A172 (cell line): ENCODE measurements at regions not wholly inside any gene's neighbourhood (a gene's known extent, or its start where the extent isn't known, plus 50 kb on each side); places are given as distances from the start of the nearest gene placed in this dataset.

Experiments
- DNase-seq: peaks from one replicate; pipeline ENCODE4 v3.0.0-alpha.2; 2015; ENCODE audit warnings: low spot score

DNA sequence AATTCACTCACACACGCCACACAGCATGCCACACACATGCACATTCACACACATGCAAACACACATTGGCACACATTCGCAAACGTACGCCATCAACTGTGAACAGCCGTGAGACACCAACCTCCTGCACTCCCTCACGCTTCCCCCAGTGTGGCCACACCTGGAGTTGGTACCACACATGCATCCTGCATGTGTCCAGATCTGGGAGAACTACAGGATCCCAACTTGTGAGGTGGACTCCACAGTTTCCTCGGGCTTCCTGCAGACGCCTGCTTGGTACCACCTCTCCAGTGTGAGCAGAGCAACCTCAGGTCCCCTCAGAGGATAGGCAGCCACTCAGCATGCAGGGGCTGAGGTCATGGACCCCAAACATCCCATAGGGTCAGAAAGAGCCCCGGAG lies 239.0 kb downstream of the EIPR1 start:
- no peak for DNase-seq

GRCh38 chr2:3137651-3138300 lies 239.8 kb downstream of the EIPR1 start:
- DNase-seq: no peak

- DNase-seq: no peak
These were observed 241.9 kb downstream of the EIPR1 start for GRCh38 chr2:3135676-3136075.

DNA sequence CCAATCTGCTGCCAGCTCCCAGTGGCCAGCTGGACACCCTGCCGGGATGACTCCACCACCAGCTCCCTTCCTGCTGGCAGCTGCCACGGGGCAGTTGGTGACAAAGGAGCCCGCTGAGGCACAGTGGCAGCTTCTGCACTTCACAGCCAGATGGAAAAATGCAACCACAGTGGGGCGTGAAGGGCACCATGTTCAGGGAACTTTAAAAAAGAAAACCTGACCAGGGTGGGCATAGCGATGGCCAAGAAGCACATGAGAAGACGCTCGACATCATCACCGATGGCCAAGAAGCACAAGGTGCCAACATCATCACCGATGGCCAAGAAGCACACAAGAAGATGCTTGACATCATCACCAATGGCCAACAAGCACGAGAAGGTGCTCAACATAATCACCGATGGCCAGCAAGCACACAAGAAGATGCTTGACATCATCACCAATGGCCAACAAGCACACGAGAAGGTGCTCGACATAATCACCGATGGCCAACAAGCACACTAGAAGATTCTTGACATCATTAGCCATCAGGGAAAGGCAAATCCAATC lies 243.5 kb downstream of the EIPR1 start:
- no peak for DNase-seq

DNA sequence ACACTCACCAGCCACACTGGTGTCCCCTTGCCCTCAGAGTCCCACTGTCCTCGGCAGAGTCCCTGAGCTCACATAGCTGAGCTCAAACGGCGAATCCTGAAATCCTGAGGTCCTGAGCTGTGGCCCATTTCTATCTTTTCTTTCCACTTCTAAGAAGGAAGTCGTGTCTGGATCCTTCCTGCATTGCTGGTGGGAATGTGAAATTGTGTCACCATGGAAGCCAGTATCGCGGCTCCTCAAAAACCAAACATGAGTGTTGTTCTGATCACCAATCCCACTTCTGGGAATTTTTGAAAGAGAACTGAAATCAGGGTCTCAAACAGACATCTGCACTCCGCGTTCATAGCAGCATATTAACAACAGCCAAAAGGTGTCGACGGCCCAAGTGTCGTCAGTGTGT lies 244.7 kb downstream of the EIPR1 start:
- DNase-seq: no peak

DNA sequence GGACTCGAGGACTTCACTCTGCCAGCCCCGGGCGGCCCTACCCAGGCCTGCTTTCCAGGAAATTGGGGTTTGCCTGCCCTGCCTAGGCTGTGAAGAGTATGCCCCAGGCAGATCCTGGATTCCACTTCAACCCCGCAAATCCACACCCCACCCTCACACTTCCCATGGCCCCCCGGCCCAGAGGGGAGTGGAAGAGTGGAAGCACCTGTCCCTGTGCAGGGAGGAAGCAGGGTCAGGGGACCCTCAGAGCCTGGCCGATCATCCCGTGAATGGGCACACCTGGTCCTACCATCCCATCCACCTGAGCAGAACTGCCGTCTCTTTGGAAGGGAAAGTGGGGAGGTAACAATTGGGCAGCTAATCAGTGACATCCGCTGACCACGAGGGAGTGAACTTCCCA lies 245.2 kb downstream of the EIPR1 start:
- DNase-seq: no peak

DNA sequence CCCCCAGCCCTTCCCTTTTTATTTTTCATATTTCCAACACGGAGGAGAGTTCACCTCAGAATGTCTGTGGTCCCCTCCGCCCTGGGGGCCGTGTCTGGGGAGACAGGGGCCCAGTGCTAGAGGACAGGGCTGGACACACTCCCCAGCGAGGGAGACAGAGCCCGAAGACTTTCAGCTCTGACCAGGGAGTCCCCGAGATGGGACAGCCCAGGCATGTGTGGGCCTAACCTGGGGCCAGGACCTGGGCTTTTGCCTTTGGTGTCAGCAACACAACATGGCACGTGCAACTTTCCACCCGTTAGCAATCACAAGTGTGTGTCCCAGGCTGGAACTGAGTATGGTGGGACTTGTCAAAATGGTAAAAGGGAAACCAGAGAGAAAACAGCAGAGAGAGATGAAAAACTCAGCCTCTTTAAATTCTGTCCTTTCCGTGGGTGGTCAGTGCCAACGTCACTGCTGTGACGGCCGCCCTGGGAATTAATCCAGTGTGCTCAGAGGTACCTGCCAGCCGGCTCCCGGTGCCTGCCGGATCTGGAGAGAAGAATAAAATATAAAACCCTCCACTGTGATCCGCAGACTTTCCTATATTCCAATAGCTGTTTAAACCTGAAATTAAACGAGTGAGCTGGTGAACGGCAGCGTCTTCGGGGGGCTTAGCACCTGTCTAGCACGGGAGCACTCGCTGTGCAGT lies 245.8 kb downstream of the EIPR1 start:
- no peak for DNase-seq

GRCh38 chr2:3130889-3131635 lies 246.6 kb downstream of the EIPR1 start:
- no peak for DNase-seq

DNA sequence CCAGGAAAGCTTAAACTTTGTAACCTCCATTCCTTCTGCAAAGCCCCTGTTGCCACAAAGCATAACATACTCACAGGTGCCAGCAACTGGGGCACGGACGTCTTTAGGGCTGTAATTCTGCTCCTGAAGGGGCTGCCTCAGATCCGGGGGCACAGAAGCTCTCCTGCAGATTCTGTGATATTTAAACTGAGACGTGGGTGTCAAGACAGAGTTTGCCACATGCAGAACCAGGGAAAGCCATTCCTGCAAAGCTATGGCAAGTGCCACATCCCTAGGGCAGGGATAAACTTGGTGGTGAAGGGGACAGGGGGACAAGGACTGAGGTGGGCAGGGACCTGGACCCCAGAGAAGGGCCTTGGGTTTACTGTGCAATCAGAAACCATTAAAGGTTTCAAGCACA lies 247.2 kb downstream of the EIPR1 start:
- DNase-seq: no peak

DNA sequence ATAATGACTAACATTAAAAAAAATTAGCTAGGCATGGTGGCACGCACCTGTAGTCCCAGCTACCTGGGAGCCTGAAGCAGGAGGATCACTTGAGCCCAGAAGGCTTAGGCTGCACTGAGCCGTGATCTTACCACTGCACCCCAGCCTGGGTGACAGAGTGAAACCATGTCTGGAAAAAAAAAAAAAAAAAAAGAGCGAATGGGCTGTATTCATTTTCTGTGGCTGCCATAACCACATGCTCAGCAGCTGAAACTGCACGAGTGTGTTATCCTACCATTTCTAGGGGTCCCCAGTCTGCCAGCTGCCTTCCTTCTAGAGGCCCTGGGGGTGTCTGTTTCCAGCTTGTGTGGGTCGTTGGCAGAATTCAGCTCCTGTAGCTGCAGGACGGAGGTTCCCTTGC lies 247.8 kb downstream of the EIPR1 start:
- DNase-seq: no peak

- DNase-seq: no peak
These were observed 248.8 kb downstream of the EIPR1 start for GRCh38 chr2:3128786-3129185.

DNA sequence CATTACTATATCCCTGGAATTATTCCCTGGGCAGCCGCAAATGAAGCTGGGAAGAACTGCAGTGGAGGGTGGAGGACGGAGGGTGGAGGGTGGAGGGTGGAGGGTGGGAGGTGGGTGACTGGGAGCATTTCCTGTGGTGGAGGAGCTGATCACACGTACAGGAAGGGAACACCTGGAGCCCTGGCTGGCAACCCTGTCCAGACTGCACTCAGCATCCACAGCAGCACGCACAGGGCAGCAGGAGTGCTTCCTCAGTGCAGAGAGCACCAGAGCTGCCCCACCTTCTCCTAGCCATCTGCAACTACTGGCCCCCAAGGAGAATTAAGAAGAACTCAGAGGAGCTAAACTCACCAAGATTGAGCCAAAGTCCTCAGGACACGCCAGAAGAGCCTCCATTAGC lies 249.9 kb downstream of the EIPR1 start:
- DNase-seq: no peak

DNA sequence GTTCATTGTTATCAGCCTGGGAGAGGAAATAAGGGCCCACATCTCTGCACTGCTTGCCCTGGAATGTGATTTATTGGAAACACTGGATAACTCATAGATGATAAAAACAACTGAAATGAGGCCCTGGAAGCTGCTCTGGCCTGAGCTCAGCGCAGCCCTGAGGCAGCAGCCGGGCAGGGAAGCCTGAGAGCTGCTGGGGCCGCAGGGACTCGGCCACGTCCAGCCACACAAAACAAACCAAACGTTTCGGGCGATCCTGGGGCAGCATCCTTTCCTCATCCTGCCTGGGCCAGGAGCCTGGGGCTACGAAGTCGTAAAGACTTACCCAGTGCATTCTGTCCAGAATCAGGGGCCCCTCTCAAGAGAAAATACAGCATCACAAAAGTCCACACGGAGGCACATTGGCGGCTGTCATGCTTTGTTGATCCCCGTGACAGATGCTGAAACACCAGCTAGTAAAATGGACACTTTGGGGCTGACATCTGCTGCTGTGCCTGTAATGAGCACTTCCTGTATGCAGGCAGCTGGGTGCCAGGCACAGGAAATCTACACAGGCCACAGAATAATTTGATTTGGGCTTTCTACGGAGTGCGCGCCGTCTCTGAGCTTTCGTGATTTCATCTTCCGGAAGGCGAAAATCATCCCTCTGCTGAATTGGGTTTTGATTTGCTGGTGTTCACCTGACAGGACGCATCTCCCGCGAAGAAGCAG lies 250.6 kb downstream of the EIPR1 start:
- DNase-seq: peak; percentile 5

DNA sequence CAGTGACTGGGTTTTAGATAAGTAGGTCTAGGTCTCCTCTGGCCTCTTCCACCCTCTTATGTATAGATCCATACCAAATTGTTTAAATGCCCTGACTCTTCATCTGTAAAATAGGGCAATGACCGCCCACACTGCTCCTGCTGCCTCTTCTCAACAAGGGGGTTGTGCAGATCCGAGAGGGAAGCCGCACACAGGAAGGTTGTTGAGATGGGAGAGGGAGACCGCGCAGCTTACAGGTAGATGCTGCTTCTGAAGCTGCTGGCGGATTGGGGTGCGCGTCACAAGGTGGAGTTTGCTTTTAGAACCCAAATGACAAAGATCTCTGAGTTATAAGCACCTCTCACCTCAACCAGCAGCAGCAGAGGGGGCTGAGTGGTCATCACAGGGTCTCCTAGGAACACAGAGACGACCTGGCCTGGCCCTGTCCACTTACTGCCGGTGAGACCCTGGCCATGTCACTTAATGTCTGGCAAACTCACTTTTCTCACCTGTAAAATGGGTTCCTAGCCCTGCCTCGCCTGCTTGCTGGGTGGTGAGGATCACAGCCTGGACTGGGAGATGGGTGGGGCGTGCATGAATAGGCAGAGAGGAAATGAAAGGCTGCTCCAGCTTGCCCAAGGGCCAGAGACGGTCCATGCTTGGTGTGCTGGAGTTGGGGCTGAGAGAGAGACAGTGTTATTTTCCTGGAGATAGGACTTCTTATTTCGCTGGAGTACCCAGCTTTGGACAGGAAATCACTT lies 251.3 kb downstream of the EIPR1 start:
- no peak for DNase-seq

DNA sequence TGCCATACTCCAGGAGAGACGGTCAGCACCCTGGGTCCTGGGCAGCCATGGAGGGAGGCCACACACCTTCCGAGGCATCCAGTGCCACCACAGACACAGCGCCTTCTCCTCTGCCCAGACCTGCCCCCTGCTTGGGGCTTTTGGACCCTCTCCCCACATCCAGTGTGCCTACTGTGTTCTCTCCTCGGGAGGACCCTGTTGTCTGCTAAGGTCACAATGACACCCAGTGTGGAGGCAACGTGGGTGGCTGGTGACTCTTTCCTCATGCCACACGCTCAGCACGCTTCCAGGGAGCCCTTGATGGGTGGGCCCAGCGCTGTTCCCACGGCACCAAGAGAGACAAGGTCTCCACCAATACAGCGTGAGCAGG lies 251.9 kb downstream of the EIPR1 start:
- no peak for DNase-seq

DNA sequence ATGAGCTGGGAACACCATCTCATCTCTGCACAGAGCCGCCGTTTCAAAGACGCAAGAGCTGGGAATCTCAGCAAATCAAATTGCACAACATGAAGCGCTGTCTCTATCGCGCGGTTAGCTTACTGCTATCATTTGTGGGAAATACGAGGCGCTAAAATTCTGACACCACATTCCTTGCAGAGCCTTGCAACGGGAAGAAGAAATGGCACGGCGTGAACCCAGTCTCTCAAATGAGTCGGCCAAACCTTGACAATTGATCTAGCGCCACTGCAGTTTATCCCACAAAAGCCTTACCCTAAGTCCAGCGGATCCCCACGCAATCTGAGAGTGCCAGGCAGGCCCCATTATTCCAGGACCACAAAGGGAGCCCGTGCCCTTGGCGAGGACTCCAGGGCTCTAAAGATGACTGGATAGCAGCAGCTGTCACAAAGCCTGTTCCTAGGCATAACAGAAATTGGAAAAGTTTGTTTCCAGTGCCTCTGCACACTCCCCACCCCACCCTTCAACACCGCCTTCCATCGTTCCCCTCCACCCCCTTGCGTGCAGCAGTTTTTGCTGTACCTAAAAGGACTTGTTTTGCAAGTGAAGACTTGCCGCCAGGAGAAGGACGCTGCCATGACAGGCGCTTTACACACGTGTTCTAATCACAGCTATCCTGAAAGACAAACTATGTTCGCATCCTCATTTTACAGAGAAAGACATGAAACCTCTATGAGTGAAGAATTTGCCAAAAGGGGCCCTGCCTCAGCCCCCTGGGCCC lies 252.4 kb downstream of the EIPR1 start:
- no peak for DNase-seq

GRCh38 chr2:3122525-3122924 lies 255.1 kb downstream of the EIPR1 start:
- no peak for DNase-seq

GRCh38 chr2:3121601-3122000 lies 256.0 kb downstream of the EIPR1 start:
- no peak for DNase-seq

DNA sequence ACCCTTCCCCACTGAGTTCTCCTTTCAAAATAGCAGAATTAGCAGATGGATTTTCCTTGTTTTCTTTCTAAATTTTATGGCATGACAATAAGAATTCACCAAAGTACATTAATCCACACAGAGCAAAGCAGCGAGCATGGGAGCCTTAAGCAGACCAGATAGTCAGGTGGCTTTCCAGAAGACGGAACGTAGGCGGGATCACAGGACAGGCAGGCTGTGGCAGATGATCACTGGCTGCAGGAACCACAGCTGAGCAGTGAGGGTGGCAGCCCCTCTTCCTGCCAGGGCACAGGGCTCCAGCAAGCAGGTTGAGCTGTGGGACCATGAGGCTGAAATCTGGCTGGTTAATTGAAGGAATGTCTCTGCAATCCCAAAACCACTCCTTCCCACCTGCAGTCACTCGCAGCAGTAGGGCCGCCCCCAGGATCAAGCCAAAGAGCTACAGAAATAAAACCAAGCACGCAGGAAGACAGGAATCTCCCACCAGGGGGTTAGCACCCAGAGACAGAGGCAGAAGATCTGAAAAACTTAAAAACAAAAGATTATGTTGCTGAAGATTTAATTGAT lies 259.9 kb downstream of the EIPR1 start:
- no peak for DNase-seq

DNA sequence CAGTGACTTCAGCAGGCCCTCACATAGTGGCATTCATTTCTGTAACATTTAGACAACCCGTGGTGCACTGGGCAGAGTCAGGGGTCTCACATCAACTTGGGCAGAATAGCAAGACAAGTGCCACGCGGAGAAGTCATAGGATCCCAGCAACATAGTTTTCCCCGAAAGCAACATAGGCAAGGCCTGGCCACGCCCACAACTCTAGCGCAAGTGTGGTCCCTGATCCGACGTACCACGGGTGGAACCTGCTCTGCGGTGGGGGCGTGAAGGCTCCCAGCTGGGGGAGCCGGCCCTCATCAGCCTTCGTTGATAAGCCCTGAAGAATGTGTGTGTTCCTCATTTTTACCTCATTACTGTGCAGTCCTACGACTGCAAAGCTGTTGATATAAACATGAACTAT lies 261.2 kb downstream of the EIPR1 start:
- no peak for DNase-seq
